HG03342 (cell line): ENCODE measurements at regions not wholly inside any gene's neighbourhood (a gene's known extent, or its start where the extent isn't known, plus 50 kb on each side); places are given as distances from the start of the nearest gene placed in this dataset.
"Not testable (repeated sequence)": the region's sequence is repeated elsewhere in the genome, so short reads cannot be mapped to it uniquely, and the experiment has no call there.

Source experiments
- ATAC-seq: cut with Tn5 transposase; IDR thresholded peaks from one replicate; pipeline ENCODE4 v1.9.1; 2021; ENCODE audit warnings: mild to moderate bottlenecking, moderate library complexity; ENCODE audit not compliant: unreplicated experiment

- no peak for ATAC-seq
These were observed 235.9 kb upstream of the GBE1 start for GRCh38 chr3:81997390-81997789.

GRCh38 chr3:81995329-81995728 lies 233.9 kb upstream of the GBE1 start:
- no peak for ATAC-seq

- ATAC-seq, result no peak
These were observed 228.3 kb upstream of the GBE1 start for GRCh38 chr3:81989758-81990157.

GRCh38 chr3:81989274-81989673 lies 227.8 kb upstream of the GBE1 start:
- no peak for ATAC-seq

GRCh38 chr3:81987412-81987811 lies 226.0 kb upstream of the GBE1 start:
- not testable (repeated sequence) for ATAC-seq

GRCh38 chr3:81985996-81986723 lies 224.7 kb upstream of the GBE1 start:
- ATAC-seq, result no peak

- no peak for ATAC-seq
These were observed 221.9 kb upstream of the GBE1 start for GRCh38 chr3:81983382-81983781.

GRCh38 chr3:81980596-81981494 lies 219.4 kb upstream of the GBE1 start:
- ATAC-seq, result no peak

GRCh38 chr3:81974751-81975150 lies 213.3 kb upstream of the GBE1 start:
- ATAC-seq, result no peak

GRCh38 chr3:81968658-81969057 lies 207.2 kb upstream of the GBE1 start:
- ATAC-seq, result no peak

- no peak for ATAC-seq
These were observed 205.9 kb upstream of the GBE1 start for GRCh38 chr3:81967393-81967792.

GRCh38 chr3:81965696-81966095 lies 204.3 kb upstream of the GBE1 start:
- no peak for ATAC-seq

GRCh38 chr3:81962396-81962795 lies 201.0 kb upstream of the GBE1 start:
- ATAC-seq, result no peak

- ATAC-seq, result no peak
These were observed 197.7 kb upstream of the GBE1 start for GRCh38 chr3:81958972-81959640.

- ATAC-seq, result no peak
These were observed 194.4 kb upstream of the GBE1 start for GRCh38 chr3:81955878-81956277.

GRCh38 chr3:81953111-81953510 lies 191.7 kb upstream of the GBE1 start:
- ATAC-seq, result no peak

- ATAC-seq, result no peak
These were observed 190.7 kb upstream of the GBE1 start for GRCh38 chr3:81952141-81952540.

GRCh38 chr3:81951636-81952035 lies 190.2 kb upstream of the GBE1 start:
- ATAC-seq, result no peak

GRCh38 chr3:81951106-81951505 lies 189.7 kb upstream of the GBE1 start:
- ATAC-seq, result no peak

GRCh38 chr3:81947359-81947758 lies 185.9 kb upstream of the GBE1 start:
- no peak for ATAC-seq

GRCh38 chr3:81938681-81939080 lies 177.2 kb upstream of the GBE1 start:
- no peak for ATAC-seq

- no peak for ATAC-seq
These were observed 175.4 kb upstream of the GBE1 start for GRCh38 chr3:81936817-81937216.
